AG09319 (cell line): ENCODE measurements at regions not wholly inside any gene's neighbourhood (a gene's known extent, or its start where the extent isn't known, plus 50 kb on each side); places are given as distances from the start of the nearest gene placed in this dataset.

Source experiments
- DNase-seq: peaks from one replicate; pipeline ENCODE4 v3.0.0-alpha.2; 2010; ENCODE audit warnings: low read depth; ENCODE audit errors: extremely low read depth
- CTCF ChIP-seq: IDR thresholded peaks from 2 replicates; pipeline ENCODE4 v1.5.1; 2011; ENCODE audit warnings: low read depth, mild to moderate bottlenecking, inconsistent platforms, low read length, moderate library complexity

- no peak for TF ChIP-seq CTCF
- no peak for DNase-seq
These were observed 272.3 kb downstream of the CDH20 start for GRCh38 chr18:61605376-61606067.
